Right ventricle myocardium superior (tissue), 1 donor: ENCODE measurements at regions not wholly inside any gene's neighbourhood (a gene's known extent, or its start where the extent isn't known, plus 50 kb on each side); places are given as distances from the start of the nearest gene placed in this dataset.

Source experiments
- ATAC-seq: fragments of 200-7000 bp; cut with Tn5 transposase; one replicate; pipeline ENCODE4 v1.9.1; 2020; ENCODE audit warnings: mild to moderate bottlenecking; ENCODE audit not compliant: poor library complexity
- DNase-seq: peaks from one replicate; pipeline ENCODE4 v3.0.0-alpha.2; 2020
- intact Hi-C: fragments of 100-400 bp; cut with DNase I; formaldehyde crosslinking; loops from one replicate; pipeline ENCODE4 v1.11.2; 2022
- donor health status: DM: no; HTN: yes; CAD: no; lungs with severe emphysema.

GRCh38 chrX:98412058-98412457, 1528.3 kb downstream of the RPA4 start:
- DNase-seq, result no peak
- no peak for ATAC-seq
- intact Hi-C loops, result no loop called here

GRCh38 chrX:98422536-98422935, 1538.8 kb downstream of the RPA4 start:
- ATAC-seq, result no peak
- DNase-seq, result no peak
- intact Hi-C loops, result no loop called here

GRCh38 chrX:98432413-98432812, 1548.7 kb downstream of the RPA4 start:
- ATAC-seq, result no peak
- intact Hi-C loops, result no loop called here
- no peak for DNase-seq

DNA sequence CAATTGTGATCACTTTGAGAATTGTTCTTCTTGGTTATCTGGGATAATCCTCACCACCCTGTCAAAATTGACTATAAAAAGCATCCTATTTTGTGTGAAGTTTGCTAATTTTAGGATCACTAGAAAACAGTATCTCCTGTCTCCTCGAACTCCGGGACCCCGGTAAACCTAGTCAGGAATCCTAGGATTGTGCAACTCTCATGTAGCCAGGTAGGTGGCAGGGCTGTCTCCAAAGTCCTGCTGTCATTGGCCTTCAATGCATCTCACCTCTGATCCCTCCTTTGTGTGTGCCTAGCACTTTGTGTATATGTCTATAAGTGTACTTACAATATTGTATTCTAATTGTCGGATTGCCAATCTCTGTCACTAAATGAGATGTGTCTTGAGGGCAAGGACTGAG, 1564.8 kb downstream of the RPA4 start:
- no peak for DNase-seq
- ATAC-seq, result no peak
- intact Hi-C loops, result no loop called here

DNA sequence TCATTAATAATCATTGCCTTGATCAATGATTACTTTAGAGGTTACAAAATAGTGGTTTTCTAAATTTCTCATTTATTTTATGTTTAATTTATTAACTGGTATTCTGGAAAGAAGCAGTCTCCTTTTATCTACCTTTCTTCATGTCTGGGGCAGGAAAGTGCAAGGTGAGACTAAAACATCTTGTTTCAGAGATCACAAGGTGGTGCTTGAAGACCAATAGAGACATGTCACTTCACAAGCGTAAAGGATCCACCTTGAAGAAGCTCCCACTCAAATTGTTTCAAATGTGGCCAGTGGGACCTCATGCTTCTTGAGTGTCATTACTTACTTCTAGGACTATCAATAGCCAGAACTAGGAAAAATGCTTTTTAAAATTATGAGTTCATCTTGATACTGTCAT, 1568.7 kb downstream of the RPA4 start:
- ATAC-seq, result no peak
- no peak for DNase-seq
- intact Hi-C loops, result no loop called here

- DNase-seq, result no peak
These were observed 1576.0 kb downstream of the RPA4 start for GRCh38 chrX:98459669-98460068.

DNA sequence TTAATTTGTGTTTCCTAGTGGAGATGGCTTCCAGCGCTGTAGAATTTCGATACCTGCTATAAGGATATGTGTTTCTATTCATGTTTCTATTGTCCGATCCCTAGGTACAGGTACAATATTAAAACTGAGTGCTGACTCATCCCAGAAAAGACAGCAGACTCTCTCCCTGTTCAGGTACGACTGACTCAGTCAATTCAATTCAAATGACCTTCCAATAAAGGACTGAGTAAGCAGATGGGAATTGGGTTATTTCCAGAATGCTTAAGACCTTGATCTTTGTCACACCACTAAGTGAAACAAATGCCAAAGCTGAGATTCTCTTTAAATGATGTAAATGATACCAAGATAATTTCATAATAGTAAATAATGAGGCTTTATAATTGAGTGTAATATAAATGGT, 1596.9 kb downstream of the RPA4 start:
- intact Hi-C loops, result no loop called here
- DNase-seq, result no peak
- ATAC-seq, result no peak

More at GRCh38 chrX:98459669-98460068, 1576.0 kb downstream of the RPA4 start:
- intact Hi-C loops, result no loop called here
- ATAC-seq, result no peak

DNA sequence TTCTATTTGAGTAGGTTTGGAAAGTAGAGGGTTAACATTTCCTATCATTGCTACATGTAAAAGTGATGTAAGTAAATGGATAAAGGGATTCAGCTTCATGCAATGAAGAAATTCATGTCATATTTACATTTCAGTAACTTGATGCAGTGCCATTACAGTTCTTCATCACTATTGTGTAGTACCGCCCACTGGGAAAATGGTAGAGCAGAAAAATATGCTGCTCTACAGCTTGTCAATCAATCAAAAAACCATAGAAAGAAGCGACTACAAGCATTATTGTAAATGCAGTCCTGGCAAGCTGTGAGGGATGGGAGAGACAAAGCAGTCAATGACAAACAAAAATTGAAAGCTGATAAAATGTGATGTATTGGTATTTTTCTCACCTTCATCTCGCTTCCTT, 1597.9 kb downstream of the RPA4 start:
- DNase-seq (no peak), ATAC-seq (no peak)
- intact Hi-C loops, result no loop called here

DNA sequence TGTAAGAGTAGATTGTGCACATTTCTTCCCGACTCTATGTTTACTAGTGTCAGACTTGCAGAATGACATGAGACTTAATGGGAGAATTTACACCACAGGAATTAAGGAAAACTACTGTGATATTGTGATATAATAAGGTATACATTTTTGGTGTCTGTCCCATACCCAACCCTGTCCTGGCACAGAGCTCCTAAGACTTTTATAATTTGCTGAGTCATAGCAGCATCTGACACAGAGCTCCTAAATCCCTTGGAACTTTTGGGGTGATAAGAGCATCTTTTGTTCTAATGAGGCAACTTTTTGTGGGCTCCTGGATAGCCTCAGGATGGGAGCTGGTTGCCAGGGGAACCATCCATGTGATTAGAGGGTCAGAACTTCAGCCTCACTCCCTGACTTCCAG, 1607.0 kb downstream of the RPA4 start:
- intact Hi-C loops, result no loop called here
- ATAC-seq, result no peak
- no peak for DNase-seq

DNA sequence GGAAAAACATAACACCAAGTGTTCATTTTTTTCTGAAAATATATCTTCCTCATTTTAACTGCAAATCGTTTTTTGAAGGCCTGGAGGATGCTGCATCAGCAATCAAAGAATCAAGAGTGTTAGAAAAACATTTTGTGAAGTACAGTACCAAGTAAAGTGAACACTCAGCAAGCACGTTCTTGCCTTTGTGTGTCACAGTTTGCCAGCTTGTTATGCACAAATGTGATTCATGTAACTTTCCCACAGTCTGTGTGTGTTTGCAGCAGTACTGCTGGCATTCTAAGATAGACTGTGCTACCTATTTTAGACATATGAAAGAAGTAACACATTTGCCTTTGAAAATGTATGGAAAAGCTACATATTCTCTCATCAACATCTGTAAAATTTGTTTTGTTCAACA, 1617.7 kb downstream of the RPA4 start:
- DNase-seq (no peak), ATAC-seq (no peak)
- intact Hi-C loops, result no loop called here

- intact Hi-C loops, result no loop called here
- DNase-seq (no peak), ATAC-seq (no peak)
These were observed 1623.2 kb downstream of the RPA4 start for GRCh38 chrX:98506907-98507306.

- no peak for DNase-seq
- intact Hi-C loops, result no loop called here
- no peak for ATAC-seq
These were observed 1630.3 kb downstream of the RPA4 start for GRCh38 chrX:98514032-98514431.

DNA sequence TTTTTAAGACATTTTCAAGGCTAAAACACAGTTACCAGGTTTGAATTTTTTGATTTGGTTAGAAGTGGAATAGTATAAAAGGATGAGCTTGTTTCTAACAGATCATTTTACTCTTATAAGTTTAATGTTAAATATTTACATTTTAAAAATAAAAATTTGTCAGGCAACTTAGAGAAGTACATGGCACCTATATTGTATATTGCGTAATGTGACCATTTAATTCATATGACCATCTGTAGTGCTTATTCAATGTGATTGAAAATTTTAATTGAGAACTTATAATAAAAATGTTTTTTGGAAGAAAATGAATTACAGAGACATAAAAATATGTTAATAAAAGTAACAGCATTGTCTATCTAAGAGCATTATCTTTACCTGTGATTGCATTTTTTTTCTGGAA, 1632.4 kb downstream of the RPA4 start:
- ATAC-seq (no peak), DNase-seq (no peak)
- intact Hi-C loops, result no loop called here

DNA sequence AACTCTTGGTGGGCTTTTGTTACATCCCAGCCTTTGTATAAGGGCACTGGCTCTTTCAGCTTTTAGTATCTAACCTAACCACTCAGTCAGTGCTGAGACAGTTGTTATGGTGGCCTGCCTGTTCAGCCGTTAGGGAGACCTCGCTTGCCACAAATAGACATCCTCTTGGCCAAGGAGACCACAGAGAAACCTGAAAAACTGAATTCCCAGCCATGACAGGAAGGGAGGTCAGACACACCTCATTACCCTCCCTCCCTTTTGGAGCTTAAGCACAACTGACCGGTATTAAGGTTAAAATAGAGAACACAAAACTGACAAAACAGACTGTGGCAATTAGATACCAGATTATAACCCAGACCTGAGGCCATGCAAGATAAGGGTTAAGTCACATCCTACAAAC, 1639.3 kb downstream of the RPA4 start:
- DNase-seq (no peak), ATAC-seq (no peak)
- intact Hi-C loops, result no loop called here

- DNase-seq (no peak), ATAC-seq (no peak)
- intact Hi-C loops, result no loop called here
These were observed 1639.8 kb downstream of the RPA4 start for GRCh38 chrX:98523521-98523920.

- DNase-seq (no peak), ATAC-seq (no peak)
- intact Hi-C loops, result no loop called here
These were observed 1664.8 kb downstream of the RPA4 start for GRCh38 chrX:98548519-98548918.

- intact Hi-C loops, result no loop called here
- ATAC-seq (no peak), DNase-seq (no peak)
These were observed 1685.1 kb downstream of the RPA4 start for GRCh38 chrX:98568795-98569194.

GRCh38 chrX:98605941-98606340, 1722.2 kb downstream of the RPA4 start:
- DNase-seq (no peak), ATAC-seq (no peak)
- intact Hi-C loops, result no loop called here

GRCh38 chrX:98607739-98608138, 1724.0 kb downstream of the RPA4 start:
- no peak for DNase-seq
- intact Hi-C loops, result no loop called here
- ATAC-seq, result no peak

DNA sequence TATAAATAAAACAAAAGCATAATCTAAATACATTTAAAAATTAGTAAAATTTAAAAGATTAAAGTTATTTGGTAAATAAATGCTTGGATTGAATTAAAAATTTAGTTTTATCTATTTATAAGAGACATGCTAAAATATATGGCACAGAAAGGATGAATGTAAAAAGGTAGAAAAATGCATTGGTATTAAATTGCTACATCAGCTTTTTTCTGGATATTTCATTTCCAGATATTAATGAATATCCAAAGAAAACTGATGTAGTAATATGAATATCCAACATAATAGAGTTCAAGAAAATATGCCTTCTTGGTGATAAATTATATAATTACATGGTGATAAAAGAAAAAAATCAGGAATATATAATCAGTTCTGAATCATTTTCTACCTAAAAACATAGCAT, 1743.9 kb downstream of the RPA4 start:
- ATAC-seq (no peak), DNase-seq (no peak)
- intact Hi-C loops, result no loop called here

DNA sequence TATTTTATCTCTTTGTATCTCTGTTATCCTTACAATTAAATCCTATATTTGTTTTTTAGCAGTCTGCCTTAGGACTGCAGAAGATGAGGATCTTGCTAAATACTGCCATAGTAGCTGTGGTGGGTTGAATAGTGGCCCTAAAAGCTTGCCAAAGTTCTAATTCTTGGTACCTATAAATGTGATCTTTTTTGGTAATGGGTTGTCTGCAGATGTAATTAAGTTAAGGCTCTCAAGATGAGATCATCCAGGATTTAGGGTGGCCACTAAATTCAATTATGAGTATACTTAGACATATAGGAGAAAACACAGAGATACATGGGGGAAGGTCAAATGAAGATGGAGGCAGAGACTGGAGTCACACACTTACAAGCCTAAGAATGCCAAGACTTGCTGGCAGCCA, 1753.7 kb downstream of the RPA4 start:
- intact Hi-C loops, result no loop called here
- no peak for ATAC-seq
- DNase-seq, result no peak

GRCh38 chrX:98646351-98646750, 1762.6 kb downstream of the RPA4 start:
- intact Hi-C loops, result no loop called here
- DNase-seq, result no peak

More at GRCh38 chrX:98646351-98646750, 1762.6 kb downstream of the RPA4 start:
- ATAC-seq, result no peak
